PC-9 (cell line): ENCODE measurements at regions not wholly inside any gene's neighbourhood (a gene's known extent, or its start where the extent isn't known, plus 50 kb on each side); places are given as distances from the start of the nearest gene placed in this dataset.

Experiments
- EZH2 ChIP-seq: fragments of 200-600 bp; sonication (generic); IDR thresholded peaks from 2 replicates; pipeline ENCODE4 v1.8.0; 2017; ENCODE audit warnings: antibody characterized with exemption, low read depth
- TF ChIP-seq, protein P1 (sequence below): fragments of 200-600 bp; sonication (generic); conservative IDR thresholded peaks from 2 replicates; pipeline ENCODE4 v1.6.1; 2017; ENCODE audit warnings: mixed run types, antibody characterized with exemption, mild to moderate bottlenecking, moderate library complexity

DNA sequence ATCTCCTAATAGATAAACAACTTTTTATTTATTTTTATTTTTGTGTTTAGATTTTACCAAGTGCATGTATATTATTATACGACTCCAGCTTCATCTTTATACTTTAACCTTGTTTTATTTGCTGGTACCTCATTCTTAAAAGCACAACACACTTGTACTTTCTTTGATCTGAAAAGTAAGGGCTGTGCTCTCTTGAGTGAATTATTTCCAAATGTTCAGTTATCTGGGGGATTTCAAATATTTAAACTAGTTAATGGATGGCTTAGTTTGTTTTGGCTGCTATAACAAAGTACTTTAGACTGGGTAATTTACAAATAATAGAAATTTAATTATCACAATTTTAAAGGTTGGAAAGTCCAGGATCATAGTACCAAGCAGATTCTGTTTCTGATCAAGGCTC is 1148.2 kb upstream of the PCDH9 start:
- TF ChIP-seq, protein P1, sequence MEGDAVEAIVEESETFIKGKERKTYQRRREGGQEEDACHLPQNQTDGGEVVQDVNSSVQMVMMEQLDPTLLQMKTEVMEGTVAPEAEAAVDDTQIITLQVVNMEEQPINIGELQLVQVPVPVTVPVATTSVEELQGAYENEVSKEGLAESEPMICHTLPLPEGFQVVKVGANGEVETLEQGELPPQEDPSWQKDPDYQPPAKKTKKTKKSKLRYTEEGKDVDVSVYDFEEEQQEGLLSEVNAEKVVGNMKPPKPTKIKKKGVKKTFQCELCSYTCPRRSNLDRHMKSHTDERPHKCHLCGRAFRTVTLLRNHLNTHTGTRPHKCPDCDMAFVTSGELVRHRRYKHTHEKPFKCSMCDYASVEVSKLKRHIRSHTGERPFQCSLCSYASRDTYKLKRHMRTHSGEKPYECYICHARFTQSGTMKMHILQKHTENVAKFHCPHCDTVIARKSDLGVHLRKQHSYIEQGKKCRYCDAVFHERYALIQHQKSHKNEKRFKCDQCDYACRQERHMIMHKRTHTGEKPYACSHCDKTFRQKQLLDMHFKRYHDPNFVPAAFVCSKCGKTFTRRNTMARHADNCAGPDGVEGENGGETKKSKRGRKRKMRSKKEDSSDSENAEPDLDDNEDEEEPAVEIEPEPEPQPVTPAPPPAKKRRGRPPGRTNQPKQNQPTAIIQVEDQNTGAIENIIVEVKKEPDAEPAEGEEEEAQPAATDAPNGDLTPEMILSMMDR: no peak
- no peak for TF ChIP-seq EZH2
